SKM-1 (cell line): ENCODE measurements at regions not wholly inside any gene's neighbourhood (a gene's known extent, or its start where the extent isn't known, plus 50 kb on each side); places are given as distances from the start of the nearest gene placed in this dataset.

Experiments
- DNase-seq: peaks from one replicate; lab custom pipeline; 2025; ENCODE audit not compliant: unreplicated experiment; lab: John Stamatoyannopoulos, UW

- no peak for DNase-seq
These were observed 915.2 kb downstream of the TFAP2A start for GRCh38 chr6:9499709-9500108.

- no peak for DNase-seq
These were observed 918.0 kb downstream of the TFAP2A start for GRCh38 chr6:9496837-9497236.

GRCh38 chr6:9494864-9495263, 920.0 kb downstream of the TFAP2A start:
- no peak for DNase-seq

- DNase-seq, result no peak
These were observed 922.1 kb downstream of the TFAP2A start for GRCh38 chr6:9492790-9493189.

- DNase-seq, result no peak
These were observed 927.7 kb downstream of the TFAP2A start for GRCh38 chr6:9487128-9487527.

- no peak for DNase-seq
These were observed 928.9 kb downstream of the TFAP2A start for GRCh38 chr6:9485992-9486391.

GRCh38 chr6:9484686-9485085, 930.2 kb downstream of the TFAP2A start:
- DNase-seq, result no peak

- no peak for DNase-seq
These were observed 930.8 kb downstream of the TFAP2A start for GRCh38 chr6:9484091-9484490.

GRCh38 chr6:9482030-9482738, 932.7 kb downstream of the TFAP2A start:
- DNase-seq, result no peak

- DNase-seq, result no peak
These were observed 933.4 kb downstream of the TFAP2A start for GRCh38 chr6:9481292-9482029.

GRCh38 chr6:9468277-9468676, 946.6 kb downstream of the TFAP2A start:
- DNase-seq, result no peak

GRCh38 chr6:9467741-9468140, 947.1 kb downstream of the TFAP2A start:
- no peak for DNase-seq

- no peak for DNase-seq
These were observed 950.3 kb downstream of the TFAP2A start for GRCh38 chr6:9464583-9464982.

- no peak for DNase-seq
These were observed 951.6 kb downstream of the TFAP2A start for GRCh38 chr6:9463311-9463710.

- no peak for DNase-seq
These were observed 953.7 kb downstream of the TFAP2A start for GRCh38 chr6:9461188-9461587.

- DNase-seq, result no peak
These were observed 956.5 kb downstream of the TFAP2A start for GRCh38 chr6:9458424-9458823.

- DNase-seq, result no peak
These were observed 958.8 kb downstream of the TFAP2A start for GRCh38 chr6:9455864-9456658.

GRCh38 chr6:9439621-9440330, 975.1 kb downstream of the TFAP2A start:
- no peak for DNase-seq

- no peak for DNase-seq
These were observed 977.0 kb downstream of the TFAP2A start for GRCh38 chr6:9437836-9438235.

GRCh38 chr6:9435281-9435680, 979.6 kb downstream of the TFAP2A start:
- DNase-seq, result no peak

- DNase-seq, result no peak
These were observed 982.9 kb downstream of the TFAP2A start for GRCh38 chr6:9431945-9432344.
